AG10803 (cell line): ENCODE measurements at regions not wholly inside any gene's neighbourhood (a gene's known extent, or its start where the extent isn't known, plus 50 kb on each side); places are given as distances from the start of the nearest gene placed in this dataset.

Experiments
- DNase-seq: peaks from one replicate; pipeline ENCODE4 v3.0.0; 2010; ENCODE audit warnings: low read depth
- H3K4me3 ChIP-seq: 2 replicates; pipeline ENCODE4 v1.5.1; 2011; ENCODE audit warnings: mild to moderate bottlenecking, low read length, control low read depth
- CTCF ChIP-seq: conservative IDR thresholded peaks from 2 replicates; pipeline ENCODE4 v1.5.1; 2011; ENCODE audit warnings: mild to moderate bottlenecking, low read length, control low read depth, inconsistent platforms

GRCh38 chr5:155128786-155129512 lies 115.4 kb downstream of the KIF4B start:
- H3K4me3 ChIP-seq, result no peak overlapping the region
- TF ChIP-seq CTCF, result no peak
- no peak for DNase-seq

- no peak for DNase-seq
- no peak for TF ChIP-seq CTCF
- no peak overlapping the region for H3K4me3 ChIP-seq
Observed at GRCh38 chr5:155129513-155129880, 115.9 kb downstream of the KIF4B start.

- DNase-seq, result no peak
- TF ChIP-seq CTCF, result no peak
- H3K4me3 ChIP-seq, result no peak overlapping the region
Observed at GRCh38 chr5:155134130-155134529, 120.6 kb downstream of the KIF4B start.

GRCh38 chr5:155136216-155136850 lies 122.8 kb downstream of the KIF4B start:
- TF ChIP-seq CTCF, result no peak
- DNase-seq, result no peak

GRCh38 chr5:155137683-155138082 lies 124.1 kb downstream of the KIF4B start:
- no peak overlapping the region for H3K4me3 ChIP-seq
- DNase-seq, result no peak
- TF ChIP-seq CTCF, result no peak

More at GRCh38 chr5:155136216-155136850, 122.8 kb downstream of the KIF4B start:
- H3K4me3 ChIP-seq, result no peak overlapping the region

DNA sequence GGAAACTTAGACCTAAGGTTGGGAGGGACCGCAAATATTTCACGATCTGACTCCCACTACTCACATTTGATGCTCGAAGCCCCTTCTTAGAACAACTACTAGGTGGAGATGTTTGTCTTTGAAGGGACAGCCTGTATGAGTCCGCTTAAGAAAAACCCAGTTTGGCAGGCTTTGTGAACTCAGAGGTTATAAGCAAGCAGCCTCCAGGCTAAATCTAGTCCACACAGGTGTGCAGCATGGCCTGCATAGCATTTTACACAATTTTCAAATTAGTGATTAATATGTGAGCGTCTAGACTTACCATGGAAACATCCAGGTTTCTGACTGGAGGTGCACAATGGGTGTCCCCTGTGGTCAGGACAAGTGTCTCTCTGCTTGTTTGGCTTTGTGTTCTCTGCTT lies 127.1 kb downstream of the KIF4B start:
- DNase-seq, result no peak
- H3K4me3 ChIP-seq, result no peak overlapping the region
- no peak for TF ChIP-seq CTCF

- no peak overlapping the region for H3K4me3 ChIP-seq
- no peak for DNase-seq
- no peak for TF ChIP-seq CTCF
Observed at GRCh38 chr5:155144956-155145355, 131.4 kb downstream of the KIF4B start.
